ENCODE measurements at regions not wholly inside any gene's neighbourhood (a gene's known extent, or its start where the extent isn't known, plus 50 kb on each side); places are given as distances from the start of the nearest gene placed in this dataset.

DNA sequence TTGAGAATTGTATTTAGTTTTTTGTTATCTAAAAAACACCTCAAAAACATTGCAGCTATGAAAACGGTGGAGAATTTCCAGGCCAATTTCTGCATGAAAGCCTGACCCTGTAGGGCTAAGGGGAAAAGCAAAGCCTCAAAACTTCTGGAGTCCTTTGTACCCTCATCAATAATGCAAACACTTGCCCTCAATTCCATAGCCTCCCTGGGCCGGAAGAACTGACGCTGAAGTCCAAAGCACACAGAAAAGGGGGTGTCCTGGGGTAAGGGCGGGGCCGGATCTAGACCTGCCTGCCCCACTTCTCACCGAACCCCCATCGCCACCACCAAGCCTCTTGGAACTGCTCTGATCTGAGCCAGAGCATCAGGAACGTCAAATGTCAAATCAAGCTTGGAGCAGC lies 173.9 kb upstream of the S100G start:
- TF ChIP-seq, protein P1, sequence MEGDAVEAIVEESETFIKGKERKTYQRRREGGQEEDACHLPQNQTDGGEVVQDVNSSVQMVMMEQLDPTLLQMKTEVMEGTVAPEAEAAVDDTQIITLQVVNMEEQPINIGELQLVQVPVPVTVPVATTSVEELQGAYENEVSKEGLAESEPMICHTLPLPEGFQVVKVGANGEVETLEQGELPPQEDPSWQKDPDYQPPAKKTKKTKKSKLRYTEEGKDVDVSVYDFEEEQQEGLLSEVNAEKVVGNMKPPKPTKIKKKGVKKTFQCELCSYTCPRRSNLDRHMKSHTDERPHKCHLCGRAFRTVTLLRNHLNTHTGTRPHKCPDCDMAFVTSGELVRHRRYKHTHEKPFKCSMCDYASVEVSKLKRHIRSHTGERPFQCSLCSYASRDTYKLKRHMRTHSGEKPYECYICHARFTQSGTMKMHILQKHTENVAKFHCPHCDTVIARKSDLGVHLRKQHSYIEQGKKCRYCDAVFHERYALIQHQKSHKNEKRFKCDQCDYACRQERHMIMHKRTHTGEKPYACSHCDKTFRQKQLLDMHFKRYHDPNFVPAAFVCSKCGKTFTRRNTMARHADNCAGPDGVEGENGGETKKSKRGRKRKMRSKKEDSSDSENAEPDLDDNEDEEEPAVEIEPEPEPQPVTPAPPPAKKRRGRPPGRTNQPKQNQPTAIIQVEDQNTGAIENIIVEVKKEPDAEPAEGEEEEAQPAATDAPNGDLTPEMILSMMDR (IDR thresholded peaks at IDR 0.05; ENCODE audit: insufficient read depth, low read depth, low read length), result no peak
- no peak for TF ChIP-seq EZH2 (IDR thresholded peaks at IDR 0.05; ENCODE audit: insufficient read depth, low read length)

Data from astrocyte (in vitro differentiated cells and primary cell).